SK-N-SH treated with all-trans-retinoic acid at 6 μM for 48 hours (cell line): ENCODE measurements at regions not wholly inside any gene's neighbourhood (a gene's known extent, or its start where the extent isn't known, plus 50 kb on each side); places are given as distances from the start of the nearest gene placed in this dataset.

ENCODE experiments used
- BACH2 ChIP-seq: fragments of 250-450 bp; sonication (Bioruptor Pico); IDR thresholded peaks from 2 replicates; pipeline ENCODE4 v1.9.0; 2021; ENCODE audit warnings: mild to moderate bottlenecking, borderline replicate concordance
- CSDC2 ChIP-seq: fragments of 250-450 bp; sonication (Bioruptor Pico); IDR thresholded peaks from 2 replicates; pipeline ENCODE4 v1.5.0; 2020; ENCODE audit warnings: mild to moderate bottlenecking, moderate library complexity
- ISL1 ChIP-seq: fragments of 250-450 bp; sonication (Bioruptor Pico); IDR thresholded peaks from 2 replicates; pipeline ENCODE4 v2.1.2; 2022; ENCODE audit warnings: mild to moderate bottlenecking, moderate library complexity
- OSR1 ChIP-seq: fragments of 250-450 bp; sonication (Bioruptor Pico); IDR thresholded peaks from 2 replicates; pipeline ENCODE4 v1.8.0; 2022; ENCODE audit warnings: moderate library complexity, mild to moderate bottlenecking, inconsistent platforms
- RARB ChIP-seq: fragments of 250-450 bp; sonication (Bioruptor Pico); IDR thresholded peaks from 2 replicates; pipeline ENCODE4 v1.8.0; 2021; ENCODE audit warnings: mild to moderate bottlenecking, moderate library complexity
- TCF4 ChIP-seq: fragments of 250-450 bp; sonication (Bioruptor Pico); IDR thresholded peaks from 2 replicates; pipeline ENCODE4 v1.8.0; 2021; ENCODE audit warnings: mild to moderate bottlenecking, moderate library complexity, borderline replicate concordance
- ZC3H10 ChIP-seq: fragments of 250-450 bp; sonication (Bioruptor Pico); IDR thresholded peaks from 2 replicates; pipeline ENCODE4 v1.5.1; 2021; ENCODE audit warnings: mild to moderate bottlenecking, moderate library complexity
- ZFP3 ChIP-seq: fragments of 250-450 bp; sonication (Bioruptor Pico); IDR thresholded peaks from 2 replicates; pipeline ENCODE4 v1.5.0; 2020; ENCODE audit warnings: mild to moderate bottlenecking, moderate library complexity
- ZNF565 ChIP-seq: fragments of 450-650 bp; formaldehyde crosslinking; conservative IDR thresholded peaks from 2 replicates; pipeline ENCODE4 v1.5.0; 2020; ENCODE audit warnings: low read depth, mild to moderate bottlenecking, moderate library complexity
- TF ChIP-seq, protein P1 (sequence below): fragments of 250-450 bp; sonication (Bioruptor Pico); IDR thresholded peaks from 2 replicates; pipeline ENCODE4 v1.8.0; 2020; ENCODE audit warnings: mild to moderate bottlenecking, moderate library complexity, borderline replicate concordance

DNA sequence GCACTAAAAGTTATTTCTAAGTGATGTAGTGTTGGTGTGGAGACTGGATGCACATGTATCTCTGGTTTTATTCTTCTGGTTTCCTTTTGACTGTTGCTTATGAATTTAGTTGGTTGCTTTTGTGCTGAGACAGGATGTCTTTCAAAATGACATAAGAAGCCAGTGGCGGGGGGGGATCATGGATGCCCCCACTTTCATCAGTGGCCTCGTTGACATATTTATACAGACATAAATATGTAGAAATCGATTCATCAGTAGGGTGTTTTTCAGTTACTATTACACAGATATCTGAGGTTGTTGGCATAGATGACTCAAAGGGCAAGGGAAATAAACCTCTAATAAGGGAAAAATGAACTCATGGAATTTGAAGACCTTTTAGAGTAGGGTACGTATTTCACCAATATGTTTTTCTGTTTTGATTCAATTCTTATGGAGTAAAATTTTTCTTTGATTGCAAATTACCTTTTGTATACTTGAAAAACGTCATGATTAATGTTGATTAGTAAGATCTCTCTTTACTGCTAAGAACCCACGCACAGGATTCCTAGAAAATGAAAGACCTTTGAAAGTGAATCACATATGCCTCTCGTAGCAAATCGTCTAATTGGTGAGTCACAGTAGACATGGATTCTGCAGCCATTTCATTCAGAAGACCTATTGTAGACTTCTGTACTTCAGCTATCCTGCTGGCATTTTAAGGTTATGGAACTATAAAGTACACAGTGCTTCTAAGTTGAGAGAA is 97.4 kb upstream of the RBMS3 start:
- TF ChIP-seq CSDC2 (CRISPR knock-in tag) (no peak), RARB (CRISPR knock-in tag) (no peak), ISL1 (CRISPR knock-in tag) (peak; percentile 54), ZNF565 (no peak), OSR1 (no peak), TCF4 (CRISPR knock-in tag) (no peak), ZFP3 (CRISPR knock-in tag) (peak; percentile 71), ZC3H10 (CRISPR knock-in tag) (peak; percentile 68), BACH2 (no peak)
- TF ChIP-seq, protein P1, sequence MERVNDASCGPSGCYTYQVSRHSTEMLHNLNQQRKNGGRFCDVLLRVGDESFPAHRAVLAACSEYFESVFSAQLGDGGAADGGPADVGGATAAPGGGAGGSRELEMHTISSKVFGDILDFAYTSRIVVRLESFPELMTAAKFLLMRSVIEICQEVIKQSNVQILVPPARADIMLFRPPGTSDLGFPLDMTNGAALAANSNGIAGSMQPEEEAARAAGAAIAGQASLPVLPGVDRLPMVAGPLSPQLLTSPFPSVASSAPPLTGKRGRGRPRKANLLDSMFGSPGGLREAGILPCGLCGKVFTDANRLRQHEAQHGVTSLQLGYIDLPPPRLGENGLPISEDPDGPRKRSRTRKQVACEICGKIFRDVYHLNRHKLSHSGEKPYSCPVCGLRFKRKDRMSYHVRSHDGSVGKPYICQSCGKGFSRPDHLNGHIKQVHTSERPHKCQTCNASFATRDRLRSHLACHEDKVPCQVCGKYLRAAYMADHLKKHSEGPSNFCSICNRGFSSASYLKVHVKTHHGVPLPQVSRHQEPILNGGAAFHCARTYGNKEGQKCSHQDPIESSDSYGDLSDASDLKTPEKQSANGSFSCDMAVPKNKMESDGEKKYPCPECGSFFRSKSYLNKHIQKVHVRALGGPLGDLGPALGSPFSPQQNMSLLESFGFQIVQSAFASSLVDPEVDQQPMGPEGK (CRISPR knock-in tag), result no peak
